NCI-H345 treated with DMSO at 0.1 percent for 48 hours (cell line): ENCODE measurements at regions not wholly inside any gene's neighbourhood (a gene's known extent, or its start where the extent isn't known, plus 50 kb on each side); places are given as distances from the start of the nearest gene placed in this dataset.

Experiments
- DNase-seq: peaks from one replicate; lab custom pipeline; 2025; ENCODE audit not compliant: unreplicated experiment; lab: John Stamatoyannopoulos, UW

DNA sequence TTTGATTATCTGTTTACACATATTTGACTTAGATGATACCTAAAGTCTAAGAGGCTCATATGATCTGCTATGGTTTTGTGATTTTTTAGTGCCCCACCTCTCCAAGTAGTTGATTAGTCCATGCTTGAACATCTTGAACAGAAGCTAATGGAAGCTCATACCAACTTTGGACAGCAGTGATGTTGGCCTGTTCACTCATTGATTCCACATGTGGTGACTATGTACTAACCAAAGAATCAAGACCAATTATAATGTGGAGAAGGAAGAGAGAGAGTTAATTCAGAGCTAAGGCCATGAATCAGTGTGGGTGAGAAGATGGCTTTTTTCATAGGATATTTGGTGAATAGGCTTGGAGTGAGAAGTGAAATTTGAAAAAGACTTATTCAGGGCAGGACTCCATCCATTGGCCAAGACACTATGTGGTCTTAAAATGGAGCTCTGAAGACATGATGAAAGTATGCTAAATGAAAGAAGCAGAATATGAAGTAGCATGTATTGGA, 178.3 kb upstream of the TWIST2 start:
- no peak for DNase-seq

- no peak for DNase-seq
These were observed 177.7 kb upstream of the TWIST2 start for GRCh38 chr2:238670111-238670585.

- DNase-seq, result no peak
These were observed 165.3 kb upstream of the TWIST2 start for GRCh38 chr2:238682536-238682935.

DNA sequence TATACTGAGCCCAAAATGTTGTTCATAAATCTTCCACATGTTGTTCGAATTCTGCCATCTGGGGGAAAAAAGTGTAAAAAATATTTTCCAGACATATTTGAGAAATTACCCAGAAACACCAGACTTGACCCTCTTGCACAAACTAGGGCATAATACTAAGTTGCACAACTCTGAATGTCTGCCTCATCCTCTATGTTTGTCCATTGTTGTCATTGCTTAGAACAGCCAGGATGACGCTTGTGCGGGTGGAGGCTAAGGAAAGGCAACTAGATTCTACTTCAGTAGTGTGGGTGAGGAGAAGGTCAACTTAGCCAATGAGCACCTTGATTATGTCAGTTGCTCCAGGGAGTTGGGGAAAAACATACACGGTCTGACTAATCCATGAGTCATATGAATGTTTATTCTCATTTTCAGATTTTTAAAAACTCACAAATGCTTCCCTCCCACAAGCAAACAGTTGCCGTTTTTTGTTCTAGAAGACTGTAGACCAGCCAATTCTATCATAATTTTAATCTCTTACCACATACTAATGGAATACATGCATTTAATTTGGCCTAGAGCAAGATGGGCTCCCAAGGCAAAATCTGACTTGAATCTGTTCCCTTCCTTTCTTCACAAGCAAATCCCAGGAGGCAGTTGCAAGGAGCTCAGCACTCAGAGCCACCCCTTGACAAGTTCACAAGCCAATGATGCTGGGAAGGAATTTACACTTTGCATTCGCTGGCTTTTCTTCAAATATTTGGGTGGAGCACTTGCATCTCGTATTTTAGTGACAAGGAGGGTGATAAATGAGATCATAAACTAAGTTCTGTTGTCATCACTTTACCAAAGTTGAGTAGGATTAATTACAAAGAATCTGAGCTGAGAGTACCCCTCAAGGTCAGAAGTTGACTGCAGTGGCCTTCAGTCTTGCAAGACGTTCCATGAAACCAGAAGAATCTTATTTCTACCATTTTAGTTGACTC, 163.2 kb upstream of the TWIST2 start:
- DNase-seq, result no peak

GRCh38 chr2:238685327-238685709, 162.6 kb upstream of the TWIST2 start:
- DNase-seq, result no peak

DNA sequence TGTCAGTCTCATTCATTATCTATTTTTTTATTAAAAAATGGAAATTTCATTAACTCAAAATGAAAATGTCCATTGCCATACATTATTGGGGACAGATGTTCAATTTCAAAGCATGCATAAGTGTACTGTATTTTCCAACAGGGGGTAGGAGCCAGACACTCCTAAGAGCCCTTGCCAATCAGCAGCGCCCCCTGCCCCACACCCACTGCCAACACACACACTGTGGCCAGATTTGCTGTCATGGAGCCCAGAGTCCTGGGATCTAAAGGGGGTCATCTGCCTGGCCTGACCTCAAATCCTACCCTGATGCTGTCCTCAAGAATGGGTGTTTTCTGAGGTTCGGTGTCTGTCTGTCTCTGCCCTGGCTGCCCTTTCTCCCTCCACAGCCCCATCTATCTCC, 162.2 kb upstream of the TWIST2 start:
- no peak for DNase-seq

- DNase-seq, result no peak
These were observed 161.7 kb upstream of the TWIST2 start for GRCh38 chr2:238686223-238686622.

DNA sequence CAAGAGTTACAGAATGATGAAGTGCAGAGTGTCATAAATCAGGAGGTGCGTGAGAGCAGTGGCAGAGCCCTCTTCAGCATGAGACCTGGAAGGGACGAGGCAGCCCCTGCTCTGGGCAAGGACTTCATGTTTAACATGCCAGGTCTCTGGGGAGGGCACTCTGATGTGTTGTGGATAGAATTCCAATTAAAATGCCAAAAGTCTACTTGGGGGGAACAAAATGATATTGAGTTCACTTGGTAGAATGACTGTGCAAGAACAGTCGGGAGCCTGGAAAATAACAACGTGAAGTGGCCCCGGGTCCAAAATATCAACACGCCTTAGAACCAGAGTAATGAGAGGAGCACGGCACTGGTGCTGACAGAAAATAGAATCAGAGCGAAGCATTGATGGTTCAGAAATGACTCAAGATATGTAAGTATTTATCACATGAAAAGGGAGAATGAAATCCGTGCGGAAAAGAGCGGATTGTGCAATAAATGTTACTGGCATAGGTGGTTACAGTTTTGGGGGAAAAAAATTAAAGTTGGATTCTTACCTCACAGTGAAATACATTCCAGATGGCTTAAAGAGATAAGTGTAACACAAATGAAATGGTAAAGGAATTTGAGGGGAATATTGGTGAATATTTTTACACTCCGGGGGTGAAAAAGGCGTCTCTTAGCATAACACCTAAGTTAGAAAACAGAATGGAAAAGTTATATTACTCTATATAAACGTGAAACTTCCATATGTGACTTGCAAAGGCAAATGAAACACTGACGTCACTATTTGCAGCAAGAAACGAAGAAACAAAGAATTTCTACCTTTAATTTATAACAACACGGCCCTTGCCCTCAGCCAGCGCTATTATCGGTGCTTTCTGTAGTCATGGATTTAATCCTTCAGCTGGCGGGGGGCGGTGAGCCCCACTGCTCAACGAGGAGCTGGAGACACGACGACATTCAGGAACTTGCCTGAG, 159.4 kb upstream of the TWIST2 start:
- no peak for DNase-seq

- DNase-seq, result no peak
These were observed 158.6 kb upstream of the TWIST2 start for GRCh38 chr2:238689331-238689730.

GRCh38 chr2:238689871-238690389, 158.0 kb upstream of the TWIST2 start:
- DNase-seq, result no peak

GRCh38 chr2:238690511-238690910, 157.4 kb upstream of the TWIST2 start:
- DNase-seq, result no peak

- DNase-seq, result no peak
These were observed 156.0 kb upstream of the TWIST2 start for GRCh38 chr2:238691596-238692491.

GRCh38 chr2:238692562-238692961, 155.3 kb upstream of the TWIST2 start:
- no peak for DNase-seq

- DNase-seq, result no peak
These were observed 154.4 kb upstream of the TWIST2 start for GRCh38 chr2:238693337-238694093.

GRCh38 chr2:238694136-238694755, 153.6 kb upstream of the TWIST2 start:
- DNase-seq, result no peak

DNA sequence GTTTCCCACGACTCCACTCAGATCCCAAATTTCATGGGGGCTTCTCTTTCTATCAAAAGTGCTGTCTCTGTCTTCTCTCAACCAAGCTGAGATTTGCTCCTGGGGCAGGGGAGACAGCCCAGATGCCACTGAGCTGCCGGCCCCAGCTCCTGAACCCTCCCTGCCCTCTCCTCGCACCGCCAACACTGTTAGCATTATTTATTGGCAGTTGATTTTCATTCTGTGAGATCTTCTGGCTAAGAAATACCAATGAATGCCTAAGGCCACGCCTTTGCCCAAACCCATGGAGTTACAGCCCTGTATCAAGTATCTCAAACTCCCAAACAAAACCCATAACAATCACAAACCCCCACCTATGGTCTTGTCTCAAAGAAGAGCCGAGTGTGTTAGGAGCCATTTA, 153.0 kb upstream of the TWIST2 start:
- no peak for DNase-seq

- DNase-seq, result no peak
These were observed 152.3 kb upstream of the TWIST2 start for GRCh38 chr2:238695538-238695937.

- DNase-seq, result no peak
These were observed 151.6 kb upstream of the TWIST2 start for GRCh38 chr2:238696331-238696730.

DNA sequence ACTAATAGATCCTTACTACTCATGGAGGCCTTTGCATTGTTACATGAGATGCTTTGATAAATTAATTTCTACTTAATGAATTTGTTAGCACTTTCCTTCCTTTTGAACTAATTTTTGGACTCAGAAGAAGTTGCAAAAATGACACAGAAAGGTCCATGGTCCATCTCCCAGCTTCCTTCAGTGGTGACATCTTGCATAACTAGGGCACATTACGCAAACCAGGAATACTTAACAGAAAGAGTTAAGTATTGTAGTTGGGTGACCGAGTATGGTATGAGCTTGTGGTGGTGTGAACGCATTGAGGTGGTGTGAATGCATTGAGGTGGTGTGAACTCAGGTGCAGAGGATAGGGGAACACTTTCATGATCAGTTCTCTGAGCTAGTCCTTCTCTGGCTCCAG, 151.1 kb upstream of the TWIST2 start:
- DNase-seq, result no peak
